GM23248 (cell line): ENCODE measurements at regions not wholly inside any gene's neighbourhood (a gene's known extent, or its start where the extent isn't known, plus 50 kb on each side); places are given as distances from the start of the nearest gene placed in this dataset.
"Not testable (repeated sequence)": the region's sequence is repeated elsewhere in the genome, so short reads cannot be mapped to it uniquely, and the experiment has no call there.

Source experiments
- DNase-seq: peaks from one replicate; pipeline ENCODE4 v3.0.0-alpha.2; 2015
- H2AFZ ChIP-seq: fragments of 200-600 bp; sonication (generic); 2 replicates; pipeline ENCODE4 v1.6.1; 2016; ENCODE audit warnings: antibody characterized with exemption
- H3F3A ChIP-seq: fragments of 200-600 bp; sonication (generic); 2 replicates; pipeline ENCODE4 v1.6.1; 2016; ENCODE audit warnings: mild to moderate bottlenecking, antibody characterized with exemption, mixed run types; ENCODE audit not compliant: insufficient read depth
- H3K27ac ChIP-seq: fragments of 200-600 bp; sonication (generic); 2 replicates; pipeline ENCODE4 v1.5.1; 2016; ENCODE audit warnings: mild to moderate bottlenecking
- H3K27me3 ChIP-seq: fragments of 200-600 bp; sonication (generic); replicated peaks from 2 replicates; pipeline ENCODE4 v1.6.1; 2016; ENCODE audit warnings: mild to moderate bottlenecking; ENCODE audit not compliant: insufficient read depth
- H3K36me3 ChIP-seq: fragments of 200-600 bp; sonication (generic); 2 replicates; pipeline ENCODE4 v1.6.1; 2016; ENCODE audit warnings: low read depth, mild to moderate bottlenecking
- H3K4me1 ChIP-seq: fragments of 200-600 bp; sonication (generic); 2 replicates; pipeline ENCODE4 v1.6.1; 2016; ENCODE audit warnings: mild to moderate bottlenecking; ENCODE audit not compliant: insufficient read depth
- H3K4me2 ChIP-seq: fragments of 200-600 bp; sonication (generic); one replicate; pipeline ENCODE4 v1.6.1; 2016; ENCODE audit warnings: mild to moderate bottlenecking; ENCODE audit not compliant: unreplicated experiment
- H3K4me3 ChIP-seq: fragments of 200-600 bp; sonication (generic); 2 replicates; pipeline ENCODE4 v1.5.1; 2016; ENCODE audit warnings: mild to moderate bottlenecking
- H3K79me2 ChIP-seq: fragments of 200-600 bp; sonication (generic); 2 replicates; pipeline ENCODE4 v1.6.1; 2016; ENCODE audit warnings: mild to moderate bottlenecking; ENCODE audit not compliant: insufficient read depth
- H3K9ac ChIP-seq: fragments of 200-600 bp; sonication (generic); 2 replicates; pipeline ENCODE4 v1.6.1; 2016; ENCODE audit warnings: mild to moderate bottlenecking
- H3K9me2 ChIP-seq: fragments of 200-600 bp; sonication (generic); 2 replicates; pipeline ENCODE4 v1.6.1; 2016; ENCODE audit warnings: mixed run types, mild to moderate bottlenecking, moderate library complexity; ENCODE audit not compliant: insufficient read depth
- H3K9me3 ChIP-seq: fragments of 200-600 bp; sonication (generic); one replicate; pipeline ENCODE4 v1.6.1; 2017; ENCODE audit warnings: low read depth
- H4K20me1 ChIP-seq: fragments of 200-600 bp; sonication (generic); 2 replicates; pipeline ENCODE4 v1.6.0; 2016; ENCODE audit not compliant: insufficient read depth
- EZH2 ChIP-seq: fragments of 200-600 bp; sonication (generic); IDR thresholded peaks from 2 replicates; pipeline ENCODE4 v1.6.1; 2018; ENCODE audit warnings: antibody characterized with exemption, mild to moderate bottlenecking; ENCODE audit not compliant: insufficient read depth, poor library complexity, severe bottlenecking
- EZH2phosphoT487 ChIP-seq: fragments of 200-600 bp; sonication (generic); IDR thresholded peaks from 2 replicates; pipeline ENCODE4 v1.6.1; 2018; ENCODE audit warnings: antibody characterized with exemption, moderate library complexity, mild to moderate bottlenecking, low read depth; ENCODE audit not compliant: insufficient read depth
- WGBS, 2 experiments: methylation state at CpG; one replicate each; pipeline ENCODE4 v1.1.6; 2015 to 2017; ENCODE audit warnings: low lambda C conversion rate in 2 of 2, low coverage in 1 of 2; ENCODE audit errors: missing lambda C conversion rate in 2 of 2; 5-methylcytosine and 5-hydroxymethylcytosine counted together
- in situ Hi-C: fragments of 300-500 bp; cut with MboI; formaldehyde crosslinking; loops from 2 replicates; pipeline ENCODE4 v1.15.0; 2020

DNA sequence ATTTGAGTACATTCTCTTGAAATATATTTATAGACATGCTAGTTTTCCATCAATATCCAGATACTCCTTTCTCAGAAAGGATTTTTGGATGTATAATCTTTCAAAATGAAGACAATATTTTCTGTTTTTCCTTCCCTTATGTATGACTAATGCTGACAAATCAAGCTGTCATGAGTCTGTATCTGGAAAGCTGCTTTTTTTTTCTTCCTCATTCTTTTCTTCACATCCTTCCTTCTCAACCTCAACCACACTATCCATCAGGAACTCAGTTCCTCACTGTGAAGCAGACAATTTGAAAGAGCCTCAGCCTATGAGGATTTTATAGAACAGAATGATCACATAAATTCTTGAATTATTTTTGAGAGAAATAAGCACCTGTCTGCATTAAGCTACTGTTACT lies 335.9 kb upstream of the EPHA6 start:
- H3F3A ChIP-seq, result no peaks in the 10 kb centered on the region
- no peak overlapping the region for H3K4me2 ChIP-seq
- TF ChIP-seq EZH2 (no peak), EZH2phosphoT487 (no peak)
- no peak overlapping the region for H3K4me3 ChIP-seq
- in situ Hi-C loops, result no loop called here
- no peaks in the 10 kb centered on the region for H3K36me3 ChIP-seq
- no peaks in the 10 kb centered on the region for H3K79me2 ChIP-seq
- H3K9me2 ChIP-seq, result no peaks in the 10 kb centered on the region
- H3K9me3 ChIP-seq, result no peaks in the 10 kb centered on the region
- no peaks in the 10 kb centered on the region for H3K27me3 ChIP-seq
- no peaks in the 10 kb centered on the region for H3K4me1 ChIP-seq
- H2AFZ ChIP-seq, result no peak overlapping the region
- no peak overlapping the region for H3K27ac ChIP-seq
- H3K9ac ChIP-seq, result no peak overlapping the region
- no peaks in the 10 kb centered on the region for H4K20me1 ChIP-seq
- DNase-seq, result no peak

DNA sequence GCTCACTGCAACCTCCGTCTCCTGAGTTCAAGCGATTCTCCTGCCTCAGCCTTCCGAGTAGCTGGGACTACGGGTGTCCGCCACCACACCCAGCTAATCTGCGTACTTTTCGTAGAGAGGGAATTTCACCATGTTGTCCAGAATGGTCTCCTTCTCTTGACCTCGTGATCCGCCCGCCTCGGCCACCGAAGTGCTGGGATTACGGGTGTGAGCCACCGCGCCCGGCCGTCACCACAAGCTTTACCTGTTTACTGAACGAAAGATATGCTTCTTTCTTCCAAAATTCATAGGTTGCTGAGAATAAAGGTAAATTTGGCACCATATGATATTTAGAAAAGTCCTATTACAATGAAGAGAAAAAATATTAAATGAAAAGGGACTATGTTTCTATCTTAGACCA lies 333.5 kb upstream of the EPHA6 start:
- Histone ChIP-seq H3K4me2 (no peak overlapping the region), H3F3A (no peaks in the 10 kb centered on the region), H4K20me1 (no peaks in the 10 kb centered on the region), H2AFZ (no peak overlapping the region), H3K9me3 (no peaks in the 10 kb centered on the region), H3K36me3 (no peaks in the 10 kb centered on the region), H3K9me2 (no peaks in the 10 kb centered on the region), H3K4me3 (no peak overlapping the region), H3K27me3 (no peaks in the 10 kb centered on the region), H3K4me1 (no peaks in the 10 kb centered on the region), H3K9ac (no peak overlapping the region), H3K27ac (no peak overlapping the region), H3K79me2 (no peaks in the 10 kb centered on the region)
- in situ Hi-C loops, result no loop called here
- DNase-seq, result no peak
- no peak for TF ChIP-seq EZH2
- TF ChIP-seq EZH2phosphoT487, result no peak
- WGBS, 2 experiments, result 71 to 73% methylated on average over 16 to 18 of the region's 18 CpGs

DNA sequence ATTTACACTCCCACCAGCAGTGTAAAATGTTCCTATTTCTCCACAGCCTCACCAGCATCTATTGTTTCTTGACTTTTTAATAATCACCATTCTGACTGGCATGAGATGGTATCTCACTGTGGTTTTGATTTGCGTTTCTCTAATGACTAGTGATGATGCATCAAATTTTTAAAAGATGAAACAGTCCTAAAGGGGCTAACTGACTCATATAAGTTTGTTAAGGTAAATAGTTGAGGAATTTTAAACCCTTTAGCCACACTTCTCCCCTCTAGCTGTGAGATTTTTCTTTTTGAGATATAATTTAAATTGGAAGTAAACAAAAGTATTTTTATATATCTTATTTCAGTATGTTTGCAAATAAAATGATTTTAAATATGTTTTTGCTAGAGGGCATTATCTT lies 331.2 kb upstream of the EPHA6 start:
- H3K27me3 ChIP-seq, H3F3A ChIP-seq, H3K4me3 ChIP-seq, H3K9ac ChIP-seq, H3K4me1 ChIP-seq, H3K79me2 ChIP-seq, H3K9me2 ChIP-seq, H3K36me3 ChIP-seq, H3K27ac ChIP-seq, H3K4me2 ChIP-seq, in situ Hi-C loops, H2AFZ ChIP-seq, H4K20me1 ChIP-seq, H3K9me3 ChIP-seq: not testable (repeated sequence)
- peak; percentile 8 for DNase-seq
- WGBS, 2 experiments, result 0 to 12% methylated on average over 1 of the region's 1 CpG

DNA sequence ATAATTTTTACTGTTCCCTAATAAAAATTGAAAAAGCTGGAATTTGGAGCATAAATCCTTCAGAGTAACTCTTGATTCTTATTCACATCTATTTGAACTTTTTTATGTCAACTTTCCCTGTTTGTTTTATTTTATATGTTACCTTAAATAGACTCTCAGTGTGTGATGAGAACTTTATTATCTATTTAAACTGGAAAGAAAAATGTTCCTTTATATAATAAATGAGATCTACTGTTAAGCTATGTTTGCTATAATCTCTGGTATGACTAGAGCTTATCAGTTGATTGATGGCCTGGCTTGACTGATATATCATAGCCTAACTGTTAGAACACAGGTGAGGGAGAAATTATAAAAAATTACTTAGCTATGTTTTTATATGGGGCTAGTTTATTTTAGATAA lies 330.6 kb upstream of the EPHA6 start:
- no peak overlapping the region for H3K4me3 ChIP-seq
- no peak overlapping the region for H3K9ac ChIP-seq
- H3K4me1 ChIP-seq, result no peaks in the 10 kb centered on the region
- H3K9me2 ChIP-seq, result no peaks in the 10 kb centered on the region
- no peaks in the 10 kb centered on the region for H3K9me3 ChIP-seq
- no peak overlapping the region for H3K27ac ChIP-seq
- H3F3A ChIP-seq, result no peaks in the 10 kb centered on the region
- H2AFZ ChIP-seq, result no peak overlapping the region
- no peak for DNase-seq
- in situ Hi-C loops, result no loop called here
- H3K4me2 ChIP-seq, result no peak overlapping the region
- TF ChIP-seq EZH2phosphoT487 (no peak), EZH2 (no peak)
- H4K20me1 ChIP-seq, result no peaks in the 10 kb centered on the region
- no peaks in the 10 kb centered on the region for H3K36me3 ChIP-seq
- H3K27me3 ChIP-seq, result no peaks in the 10 kb centered on the region
- H3K79me2 ChIP-seq, result no peaks in the 10 kb centered on the region

DNA sequence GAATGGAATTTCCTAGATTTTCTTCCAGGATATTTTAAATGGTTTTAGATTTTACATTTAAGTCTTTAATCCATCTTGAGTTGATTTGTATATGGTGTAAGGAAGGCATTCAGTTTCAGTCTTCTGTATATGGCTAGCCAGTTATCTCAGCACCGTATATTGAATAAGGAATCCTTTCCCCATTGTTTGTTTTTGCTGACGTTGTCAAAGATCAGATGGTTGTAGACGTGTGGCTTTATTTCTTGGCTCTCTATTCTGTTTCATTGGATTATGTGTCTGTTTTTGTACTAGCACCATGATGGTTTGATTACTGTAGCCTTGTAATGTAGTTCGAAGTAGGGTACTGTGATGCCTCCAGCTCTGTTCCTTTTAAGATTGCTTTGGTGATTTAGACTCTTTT lies 325.7 kb upstream of the EPHA6 start:
- 30 to 33% methylated on average over 4 of the region's 4 CpGs for WGBS, 2 experiments
- no peaks in the 10 kb centered on the region for H3K27me3 ChIP-seq

More for the DNA sequence above, 325.7 kb upstream of the EPHA6 start:
- Histone ChIP-seq H3K9me2 (no peaks in the 10 kb centered on the region), H3K79me2 (no peaks in the 10 kb centered on the region), H2AFZ (no peak overlapping the region), H3K27ac (no peak overlapping the region), H3F3A (no peaks in the 10 kb centered on the region), H3K4me2 (no peak overlapping the region), H3K4me1 (no peaks in the 10 kb centered on the region), H3K9me3 (no peaks in the 10 kb centered on the region), H3K36me3 (no peaks in the 10 kb centered on the region), H3K9ac (no peak overlapping the region), H3K4me3 (no peak overlapping the region), H4K20me1 (no peaks in the 10 kb centered on the region)
- no peak for TF ChIP-seq EZH2phosphoT487
- no peak for TF ChIP-seq EZH2
- no peak for DNase-seq
- in situ Hi-C loops, result no loop called here
